NCI-H2196 treated with DMSO at 0.1 percent for 48 hours (cell line): ENCODE measurements at regions not wholly inside any gene's neighbourhood (a gene's known extent, or its start where the extent isn't known, plus 50 kb on each side); places are given as distances from the start of the nearest gene placed in this dataset.

Experiments used
- DNase-seq: peaks from one replicate; lab custom pipeline; 2025; ENCODE audit not compliant: unreplicated experiment; lab: John Stamatoyannopoulos, UW

GRCh38 chr4:168039593-168039992 lies 52.7 kb upstream of the ANXA10 start:
- no peak for DNase-seq
